ENCODE measurements at regions not wholly inside any gene's neighbourhood (a gene's known extent, or its start where the extent isn't known, plus 50 kb on each side); places are given as distances from the start of the nearest gene placed in this dataset.

- TF ChIP-seq CTCF (IDR thresholded peaks at IDR 0.05) (no peak), POLR2A (IDR thresholded peaks at IDR 0.05) (no peak)
These were observed 114.9 kb upstream of the E2F8 start for GRCh38 chr11:19355601-19356000.

Measured in gastroesophageal sphincter (tissue), 3 donors.